ENCODE measurements at regions not wholly inside any gene's neighbourhood (a gene's known extent, or its start where the extent isn't known, plus 50 kb on each side); places are given as distances from the start of the nearest gene placed in this dataset.

DNA sequence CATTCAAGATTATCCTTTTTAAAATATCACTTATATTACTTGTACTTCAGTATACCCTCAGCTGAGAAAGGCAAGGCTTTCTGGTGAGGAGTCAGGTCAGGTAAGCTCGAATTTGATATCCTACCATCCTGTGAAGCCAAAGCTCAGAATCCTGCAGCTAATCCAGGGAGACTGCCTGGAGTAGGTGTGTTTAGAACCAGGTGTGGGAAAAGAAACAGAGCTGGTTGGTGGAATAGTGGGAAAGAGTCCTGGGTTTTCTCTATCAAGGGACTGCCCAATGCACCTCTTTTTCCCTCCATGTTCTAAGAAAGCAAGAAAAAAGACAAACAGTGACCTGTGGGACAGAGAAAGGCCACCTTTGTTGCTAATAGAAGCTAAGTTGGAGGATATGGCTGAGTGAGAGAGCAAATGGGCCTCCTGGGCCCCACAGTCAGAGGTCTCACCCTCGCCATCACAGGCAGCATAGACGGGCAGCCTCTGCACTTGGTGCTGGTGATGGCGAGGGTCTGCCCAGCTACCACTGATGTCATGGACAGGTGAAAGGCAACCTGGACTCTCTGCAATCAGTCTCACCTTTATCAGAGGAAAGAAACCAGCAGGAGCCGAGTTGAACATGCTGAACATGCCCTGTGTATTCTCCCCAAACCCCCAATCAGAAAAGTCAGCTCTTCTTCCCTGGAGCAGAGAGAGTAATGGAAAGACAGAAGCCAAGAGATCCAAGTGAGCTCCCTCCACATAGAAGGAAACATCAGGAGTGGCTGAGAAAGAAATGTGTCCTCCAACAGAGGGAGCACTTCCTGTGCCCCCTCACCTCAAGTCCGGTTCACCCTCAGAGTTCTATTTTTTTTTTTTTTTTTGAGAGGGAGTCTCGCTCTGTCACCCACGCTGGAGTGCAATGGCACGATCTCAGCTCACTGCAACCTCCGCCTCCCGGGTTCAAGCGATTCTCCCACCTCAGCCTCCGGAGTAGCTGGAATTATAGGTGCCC is 491.3 kb downstream of the BUD13 start:
- Mint-ChIP-seq H3K27ac (no peak overlapping the region), H3K4me3 (no peak overlapping the region), H3K9me3 (no peaks in the 10 kb centered on the region), H3K4me1 (peaks cover 14% of the 10 kb centered on the region), H3K36me3 (ENCODE audit: low read depth) (no peaks in the 10 kb centered on the region), H3K27me3 (ENCODE audit: low read depth) (peaks cover 12% of the 10 kb centered on the region)
- TF ChIP-seq, protein P1, sequence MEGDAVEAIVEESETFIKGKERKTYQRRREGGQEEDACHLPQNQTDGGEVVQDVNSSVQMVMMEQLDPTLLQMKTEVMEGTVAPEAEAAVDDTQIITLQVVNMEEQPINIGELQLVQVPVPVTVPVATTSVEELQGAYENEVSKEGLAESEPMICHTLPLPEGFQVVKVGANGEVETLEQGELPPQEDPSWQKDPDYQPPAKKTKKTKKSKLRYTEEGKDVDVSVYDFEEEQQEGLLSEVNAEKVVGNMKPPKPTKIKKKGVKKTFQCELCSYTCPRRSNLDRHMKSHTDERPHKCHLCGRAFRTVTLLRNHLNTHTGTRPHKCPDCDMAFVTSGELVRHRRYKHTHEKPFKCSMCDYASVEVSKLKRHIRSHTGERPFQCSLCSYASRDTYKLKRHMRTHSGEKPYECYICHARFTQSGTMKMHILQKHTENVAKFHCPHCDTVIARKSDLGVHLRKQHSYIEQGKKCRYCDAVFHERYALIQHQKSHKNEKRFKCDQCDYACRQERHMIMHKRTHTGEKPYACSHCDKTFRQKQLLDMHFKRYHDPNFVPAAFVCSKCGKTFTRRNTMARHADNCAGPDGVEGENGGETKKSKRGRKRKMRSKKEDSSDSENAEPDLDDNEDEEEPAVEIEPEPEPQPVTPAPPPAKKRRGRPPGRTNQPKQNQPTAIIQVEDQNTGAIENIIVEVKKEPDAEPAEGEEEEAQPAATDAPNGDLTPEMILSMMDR (IDR thresholded peaks at IDR 0.05; ENCODE audit: unreplicated experiment in 3 of 3): no peak

DNA sequence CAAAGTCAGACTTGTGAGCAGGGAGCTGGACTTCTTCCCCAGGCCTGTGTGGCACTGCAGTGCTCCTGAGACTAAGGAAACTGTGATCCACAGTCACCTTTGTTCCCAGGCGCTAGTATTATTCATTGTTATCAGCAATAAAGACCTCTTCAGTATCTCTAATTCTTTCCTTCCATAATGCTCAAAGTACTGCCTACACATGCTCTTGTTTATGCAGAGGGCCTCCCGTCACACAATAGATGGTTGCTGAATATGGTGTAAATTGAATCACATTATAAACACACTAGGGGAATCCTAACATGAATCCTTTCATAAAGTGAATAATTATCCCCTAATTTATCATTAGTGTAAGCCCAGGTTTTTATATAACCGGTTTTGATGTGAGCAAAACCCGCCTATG is 493.3 kb downstream of the BUD13 start:
- Mint-ChIP-seq H3K9me3 (no peaks in the 10 kb centered on the region), H3K4me1 (peaks cover 21% of the 10 kb centered on the region), H3K27ac (peak overlapping the region in 2 of 3 experiments; percentile 12 to 14), H3K27me3 (ENCODE audit: low read depth) (peaks cover 12% of the 10 kb centered on the region), H3K4me3 (no peak overlapping the region), H3K36me3 (ENCODE audit: low read depth) (no peaks in the 10 kb centered on the region)
- TF ChIP-seq, protein P1 (IDR thresholded peaks at IDR 0.05; ENCODE audit: unreplicated experiment in 3 of 3): no peak

DNA sequence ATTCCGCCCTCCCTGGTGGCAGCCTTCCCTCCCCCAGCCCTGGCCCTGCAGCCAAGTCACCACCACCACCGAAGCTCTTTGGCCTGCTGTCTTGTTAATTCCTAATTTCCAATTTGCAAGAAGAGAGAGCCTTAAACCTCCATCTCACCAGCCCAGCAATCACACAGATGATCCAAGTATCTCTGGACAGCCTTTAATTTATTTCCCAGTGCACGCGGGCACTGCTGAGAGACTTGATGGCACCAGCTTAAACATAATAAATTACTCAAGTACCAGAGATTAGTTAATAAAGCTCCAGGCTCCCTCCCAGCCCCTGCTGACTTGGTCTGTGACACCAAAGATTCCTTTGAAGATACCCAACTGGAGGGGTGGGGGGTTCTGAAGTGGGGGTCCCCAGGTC is 494.7 kb downstream of the BUD13 start:
- Mint-ChIP-seq H3K4me1 (peaks cover 21% of the 10 kb centered on the region), H3K27ac (peak overlapping the region in 2 of 3 experiments; percentile 32 to 55), H3K36me3 (ENCODE audit: low read depth) (no peaks in the 10 kb centered on the region), H3K9me3 (no peaks in the 10 kb centered on the region), H3K4me3 (no peak overlapping the region), H3K27me3 (ENCODE audit: low read depth) (peaks cover 16% of the 10 kb centered on the region)
- TF ChIP-seq, protein P1 (IDR thresholded peaks at IDR 0.05; ENCODE audit: unreplicated experiment in 3 of 3): no peak

DNA sequence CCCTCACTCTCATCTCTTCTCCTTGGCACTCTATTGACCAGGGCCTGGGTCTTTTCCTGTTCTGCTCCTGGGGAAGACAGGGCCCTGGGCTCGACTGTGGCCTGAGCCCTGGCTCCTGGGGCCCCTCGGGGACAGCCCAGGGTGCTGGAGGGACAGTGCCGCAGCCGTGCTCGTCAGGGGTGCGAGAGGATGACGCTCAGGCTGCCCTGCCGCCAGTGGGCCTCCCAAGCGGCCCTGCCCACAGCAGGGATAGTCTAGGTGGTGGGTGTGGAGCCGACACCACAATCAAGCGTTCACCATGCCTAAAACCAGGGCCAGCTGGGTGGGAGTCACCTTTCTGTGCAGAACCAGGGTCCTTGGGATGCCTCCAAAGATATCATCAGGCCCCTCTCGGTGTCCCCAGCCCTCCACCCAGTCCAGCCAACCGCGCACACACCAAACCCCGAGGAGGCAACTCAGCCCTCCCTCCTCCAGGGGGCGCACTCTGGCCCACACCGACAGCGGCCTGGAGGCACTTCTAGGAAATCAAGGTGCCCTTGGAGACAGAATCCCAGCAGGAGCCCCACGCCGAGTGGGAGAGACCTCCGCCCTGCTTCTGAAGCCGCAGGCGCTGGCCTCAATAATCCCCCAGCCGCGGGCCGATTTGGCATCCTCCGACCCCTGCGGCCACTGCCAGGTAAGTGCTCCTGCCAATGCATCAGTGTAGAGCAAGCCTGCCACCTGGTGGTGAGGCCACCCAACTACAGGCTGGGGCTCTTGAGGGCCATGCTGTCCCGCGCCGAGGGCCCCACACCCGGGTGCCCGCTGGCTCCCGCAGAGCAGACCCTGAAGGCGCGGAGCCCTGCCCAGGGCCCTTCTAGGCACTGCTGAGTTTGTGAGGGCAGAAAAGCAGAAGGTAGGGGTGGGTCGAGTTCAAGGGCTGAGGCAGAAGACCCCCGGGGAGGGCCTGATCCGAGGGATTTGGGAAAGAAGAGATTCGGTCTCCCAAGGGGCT is 496.4 kb downstream of the BUD13 start:
- H3K27me3 Mint-ChIP-seq (ENCODE audit: low read depth): peaks cover 15% of the 10 kb centered on the region
- no peaks in the 10 kb centered on the region for H3K9me3 Mint-ChIP-seq
- H3K27ac Mint-ChIP-seq: peak overlapping the region in 1 of 3 experiments; percentile 38
- H3K4me3 Mint-ChIP-seq: peak overlapping the region; percentile 13 to 67 (median 35)
- no peaks in the 10 kb centered on the region for H3K36me3 Mint-ChIP-seq (ENCODE audit: low read depth)
- TF ChIP-seq, protein P1 (IDR thresholded peaks at IDR 0.05; ENCODE audit: unreplicated experiment in 3 of 3): peak; percentile 98 to 100 (median 99)
- H3K4me1 Mint-ChIP-seq: peaks cover 21% of the 10 kb centered on the region

DNA sequence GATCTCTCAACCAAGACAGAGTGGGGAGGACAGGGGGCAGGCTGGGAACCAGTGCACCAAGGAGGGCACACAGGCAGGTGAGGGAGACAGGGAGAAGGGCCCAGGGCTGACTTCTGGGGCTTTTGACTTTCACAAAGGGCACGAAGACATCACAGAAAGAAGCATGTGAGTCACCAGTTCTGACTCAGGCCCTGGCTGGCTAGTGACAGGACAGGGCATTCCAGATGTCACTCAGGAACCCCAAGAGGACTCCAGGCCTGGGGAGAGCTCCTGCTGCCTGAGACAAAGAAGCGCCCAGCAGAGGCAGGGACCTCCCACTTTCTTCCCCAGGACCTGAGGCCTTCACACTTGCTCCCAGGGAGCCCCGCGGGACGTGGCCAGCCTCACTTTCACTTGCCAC is 497.2 kb downstream of the BUD13 start:
- Mint-ChIP-seq H3K4me3 (peak overlapping the region in 2 of 3 experiments; percentile 38 to 47), H3K36me3 (ENCODE audit: low read depth) (no peaks in the 10 kb centered on the region), H3K27ac (no peak overlapping the region), H3K4me1 (peaks cover 21% of the 10 kb centered on the region), H3K27me3 (ENCODE audit: low read depth) (peaks cover 15% of the 10 kb centered on the region), H3K9me3 (no peaks in the 10 kb centered on the region)
- TF ChIP-seq, protein P1 (IDR thresholded peaks at IDR 0.05; ENCODE audit: unreplicated experiment in 3 of 3): no peak
